C1 segment of cervical spinal cord (tissue), 14 donors: ENCODE measurements at regions not wholly inside any gene's neighbourhood (a gene's known extent, or its start where the extent isn't known, plus 50 kb on each side); places are given as distances from the start of the nearest gene placed in this dataset.

Experiments used
- DNase-seq, 14 donors: peaks; one replicate each; lab custom pipeline; 2025; lab: John Stamatoyannopoulos, UW

GRCh38 chr3:30114918-30115317 lies 491.5 kb upstream of the TGFBR2 start:
- no peak for DNase-seq

GRCh38 chr3:30122359-30122758 lies 484.0 kb upstream of the TGFBR2 start:
- DNase-seq: no peak

GRCh38 chr3:30123224-30123623 lies 483.2 kb upstream of the TGFBR2 start:
- no peak for DNase-seq

GRCh38 chr3:30123755-30124154 lies 482.6 kb upstream of the TGFBR2 start:
- DNase-seq: no peak

GRCh38 chr3:30124435-30125370 lies 481.7 kb upstream of the TGFBR2 start:
- no peak for DNase-seq

- no peak for DNase-seq
Measured at GRCh38 chr3:30129765-30130164, 476.6 kb upstream of the TGFBR2 start.

- DNase-seq: no peak
Measured at GRCh38 chr3:30130391-30130790, 476.0 kb upstream of the TGFBR2 start.

GRCh38 chr3:30131191-30131590 lies 475.2 kb upstream of the TGFBR2 start:
- DNase-seq: no peak

- no peak for DNase-seq
Measured at GRCh38 chr3:30135190-30135589, 471.2 kb upstream of the TGFBR2 start.

GRCh38 chr3:30139283-30139682 lies 467.1 kb upstream of the TGFBR2 start:
- DNase-seq: no peak

- DNase-seq: no peak
Measured at GRCh38 chr3:30140356-30141075, 465.9 kb upstream of the TGFBR2 start.

GRCh38 chr3:30141178-30141581 lies 465.2 kb upstream of the TGFBR2 start:
- DNase-seq: no peak

- no peak for DNase-seq
Measured at GRCh38 chr3:30141927-30142326, 464.5 kb upstream of the TGFBR2 start.

GRCh38 chr3:30142946-30143345 lies 463.5 kb upstream of the TGFBR2 start:
- no peak for DNase-seq

- DNase-seq: no peak
Measured at GRCh38 chr3:30145281-30145680, 461.1 kb upstream of the TGFBR2 start.

GRCh38 chr3:30146978-30147377 lies 459.4 kb upstream of the TGFBR2 start:
- no peak for DNase-seq

- DNase-seq: no peak
Measured at GRCh38 chr3:30154853-30155252, 451.5 kb upstream of the TGFBR2 start.

GRCh38 chr3:30155755-30156154 lies 450.6 kb upstream of the TGFBR2 start:
- no peak for DNase-seq

GRCh38 chr3:30156586-30157498 lies 449.6 kb upstream of the TGFBR2 start:
- DNase-seq: no peak

- DNase-seq: no peak
Measured at GRCh38 chr3:30161375-30161774, 445.0 kb upstream of the TGFBR2 start.

GRCh38 chr3:30162579-30162978 lies 443.8 kb upstream of the TGFBR2 start:
- DNase-seq: no peak

GRCh38 chr3:30166535-30166934 lies 439.9 kb upstream of the TGFBR2 start:
- DNase-seq: no peak
